ENCODE measurements at regions not wholly inside any gene's neighbourhood (a gene's known extent, or its start where the extent isn't known, plus 50 kb on each side); places are given as distances from the start of the nearest gene placed in this dataset.
A peak's percentile ranks its signal among the peaks of the same experiment; 100 is the strongest.

GRCh38 chr2:63658176-63658968, 69.6 kb downstream of the MDH1 start:
- DNase-seq: no peak

GRCh38 chr2:63660060-63660459, 71.3 kb downstream of the MDH1 start:
- DNase-seq: no peak

GRCh38 chr2:63661076-63661475, 72.3 kb downstream of the MDH1 start:
- no peak for DNase-seq

- no peak for DNase-seq
Measured at GRCh38 chr2:63662028-63662804, 73.5 kb downstream of the MDH1 start.

GRCh38 chr2:63663013-63663864, 74.5 kb downstream of the MDH1 start:
- DNase-seq: no peak

- DNase-seq: no peak
Measured at GRCh38 chr2:63665091-63665490, 76.3 kb downstream of the MDH1 start.

- no peak for DNase-seq
Measured at GRCh38 chr2:63665846-63666475, 77.2 kb downstream of the MDH1 start.

- no peak for DNase-seq
Measured at GRCh38 chr2:63667132-63667700, 78.5 kb downstream of the MDH1 start.

GRCh38 chr2:63668000-63668399, 79.2 kb downstream of the MDH1 start:
- no peak for DNase-seq

- DNase-seq: no peak
Measured at GRCh38 chr2:63668466-63668865, 79.7 kb downstream of the MDH1 start.

- no peak for DNase-seq
Measured at GRCh38 chr2:63669596-63669995, 80.8 kb downstream of the MDH1 start.

- no peak for DNase-seq
Measured at GRCh38 chr2:63673865-63674533, 85.2 kb downstream of the MDH1 start.

GRCh38 chr2:63675026-63675425, 86.3 kb downstream of the MDH1 start:
- DNase-seq: no peak

GRCh38 chr2:63676135-63676534, 87.4 kb downstream of the MDH1 start:
- DNase-seq: no peak

GRCh38 chr2:63678085-63678484, 89.3 kb downstream of the MDH1 start:
- no peak for DNase-seq

- no peak for DNase-seq
Measured at GRCh38 chr2:63678551-63678950, 89.8 kb downstream of the MDH1 start.

- no peak for DNase-seq
Measured at GRCh38 chr2:63679252-63679855, 90.6 kb downstream of the MDH1 start.

- no peak for DNase-seq
Measured at GRCh38 chr2:63680455-63680854, 91.7 kb downstream of the MDH1 start.

GRCh38 chr2:63681896-63682295, 93.1 kb downstream of the MDH1 start:
- no peak for DNase-seq

GRCh38 chr2:63692002-63692606, 103.3 kb downstream of the MDH1 start:
- DNase-seq: peak in 1 of 2 experiments; percentile 2

GRCh38 chr2:63695583-63695982, 106.8 kb downstream of the MDH1 start:
- DNase-seq: no peak

Data from activated CD4-positive, alpha-beta T cell treated with anti-CD3 and anti-CD28 coated beads, Interleukin-2, amount 50 U/mL, for 4 hours (primary cell).